ENCODE measurements at regions not wholly inside any gene's neighbourhood (a gene's known extent, or its start where the extent isn't known, plus 50 kb on each side); places are given as distances from the start of the nearest gene placed in this dataset.
A peak's percentile ranks its signal among the peaks of the same experiment; 100 is the strongest.

- no peak overlapping the region for H3K27ac ChIP-seq (ENCODE audit: low read depth in 2 of 2, low read length in 2 of 2)
- H3K9me3 ChIP-seq (ENCODE audit: control insufficient read depth in 2 of 3, insufficient read depth in 1 of 3, low read length in 3 of 3) = no peaks in the 10 kb centered on the region
- H3K36me3 ChIP-seq (ENCODE audit: control insufficient read depth in 2 of 3, insufficient read depth in 3 of 3, low read length in 3 of 3) = no peaks in the 10 kb centered on the region
- H3K27me3 ChIP-seq (ENCODE audit: control insufficient read depth, insufficient read depth, low read length) = no peaks in the 10 kb centered on the region
- intact Hi-C loops (cut with DNase I) = no loop called here
- H3K4me3 ChIP-seq (ENCODE audit: low read length in 3 of 3) = no peak overlapping the region
- no peaks in the 10 kb centered on the region for H3K4me1 ChIP-seq (ENCODE audit: control insufficient read depth in 2 of 3, insufficient read depth in 2 of 3, low read depth in 1 of 3, low read length in 3 of 3)
- DNase-seq (no peak), FAIRE-seq (no peak)
- no peak for TF ChIP-seq CTCF (IDR thresholded peaks at IDR 0.05; ENCODE audit: borderline replicate concordance, extremely low read depth, insufficient read depth)
- H3K9ac ChIP-seq (ENCODE audit: low read length in 3 of 3) = no peak overlapping the region
These were observed 127.1 kb downstream of the HDGFL1 start for GRCh38 chr6:22696481-22696880.

- Histone ChIP-seq H3K9ac (ENCODE audit: low read length in 3 of 3) (no peak overlapping the region), H3K27ac (ENCODE audit: low read depth in 2 of 2, low read length in 2 of 2) (no peak overlapping the region), H3K27me3 (ENCODE audit: control insufficient read depth, insufficient read depth, low read length) (no peaks in the 10 kb centered on the region), H3K4me3 (ENCODE audit: low read length in 3 of 3) (no peak overlapping the region), H3K9me3 (ENCODE audit: control insufficient read depth in 2 of 3, insufficient read depth in 1 of 3, low read length in 3 of 3) (no peaks in the 10 kb centered on the region), H3K36me3 (ENCODE audit: control insufficient read depth in 2 of 3, insufficient read depth in 3 of 3, low read length in 3 of 3) (no peaks in the 10 kb centered on the region), H3K4me1 (ENCODE audit: control insufficient read depth in 2 of 3, insufficient read depth in 2 of 3, low read depth in 1 of 3, low read length in 3 of 3) (no peaks in the 10 kb centered on the region)
- DNase-seq (no peak), FAIRE-seq (no peak)
- intact Hi-C loops (cut with DNase I) = no loop called here
- TF ChIP-seq CTCF (IDR thresholded peaks at IDR 0.05; ENCODE audit: borderline replicate concordance, extremely low read depth, insufficient read depth) = no peak
These were observed 127.9 kb downstream of the HDGFL1 start for GRCh38 chr6:22697306-22697705.

DNA sequence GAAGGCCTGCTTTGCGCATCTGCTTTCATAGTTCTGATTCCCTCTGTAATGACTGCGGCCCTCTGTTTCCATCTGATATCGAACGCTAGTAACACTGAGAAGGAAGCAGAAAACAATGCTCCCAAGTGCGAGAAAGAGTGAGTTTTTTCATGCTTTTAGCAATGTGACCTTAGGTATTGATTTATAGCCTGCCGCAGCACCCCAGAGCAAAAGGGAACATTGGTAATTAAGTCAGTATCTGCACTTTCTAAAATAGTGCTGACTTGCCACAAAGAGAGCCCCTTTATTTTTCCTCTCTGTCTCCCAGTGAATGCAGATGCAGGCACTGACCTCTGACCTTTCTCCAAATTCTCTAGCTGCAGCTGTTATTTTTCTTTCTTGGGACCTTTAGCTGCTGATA, 129.8 kb downstream of the HDGFL1 start:
- intact Hi-C loops (cut with DNase I) = no loop called here
- Histone ChIP-seq H3K36me3 (ENCODE audit: control insufficient read depth in 2 of 3, insufficient read depth in 3 of 3, low read length in 3 of 3) (no peaks in the 10 kb centered on the region), H3K4me1 (ENCODE audit: control insufficient read depth in 2 of 3, insufficient read depth in 2 of 3, low read depth in 1 of 3, low read length in 3 of 3) (no peaks in the 10 kb centered on the region), H3K4me3 (ENCODE audit: low read length in 3 of 3) (no peak overlapping the region), H3K27me3 (ENCODE audit: control insufficient read depth, insufficient read depth, low read length) (no peaks in the 10 kb centered on the region), H3K9me3 (ENCODE audit: control insufficient read depth in 2 of 3, insufficient read depth in 1 of 3, low read length in 3 of 3) (no peaks in the 10 kb centered on the region), H3K27ac (ENCODE audit: low read depth in 2 of 2, low read length in 2 of 2) (no peak overlapping the region), H3K9ac (ENCODE audit: low read length in 3 of 3) (no peak overlapping the region)
- TF ChIP-seq CTCF (IDR thresholded peaks at IDR 0.05; ENCODE audit: borderline replicate concordance, extremely low read depth, insufficient read depth) = no peak
- FAIRE-seq (no peak), DNase-seq (peak in 3 of 5 donors; percentile 22 to 57 (median 44))

GRCh38 chr6:22706651-22707050, 137.3 kb downstream of the HDGFL1 start:
- intact Hi-C loops (cut with DNase I) = no loop called here
- DNase-seq = no peak
- no peak overlapping the region for H3K4me3 ChIP-seq (ENCODE audit: low read length in 3 of 3)
- TF ChIP-seq CTCF (IDR thresholded peaks at IDR 0.05; ENCODE audit: borderline replicate concordance, extremely low read depth, insufficient read depth) = no peak
- no peaks in the 10 kb centered on the region for H3K27me3 ChIP-seq (ENCODE audit: control insufficient read depth, insufficient read depth, low read length)
- H3K9me3 ChIP-seq (ENCODE audit: control insufficient read depth in 2 of 3, insufficient read depth in 1 of 3, low read length in 3 of 3) = no peaks in the 10 kb centered on the region
- H3K4me1 ChIP-seq (ENCODE audit: control insufficient read depth in 2 of 3, insufficient read depth in 2 of 3, low read depth in 1 of 3, low read length in 3 of 3) = no peaks in the 10 kb centered on the region
- no peak for FAIRE-seq
- H3K36me3 ChIP-seq (ENCODE audit: control insufficient read depth in 2 of 3, insufficient read depth in 3 of 3, low read length in 3 of 3) = no peaks in the 10 kb centered on the region
- no peak overlapping the region for H3K9ac ChIP-seq (ENCODE audit: low read length in 3 of 3)
- H3K27ac ChIP-seq (ENCODE audit: low read depth in 2 of 2, low read length in 2 of 2) = no peak overlapping the region
